ENCODE measurements at regions not wholly inside any gene's neighbourhood (a gene's known extent, or its start where the extent isn't known, plus 50 kb on each side); places are given as distances from the start of the nearest gene placed in this dataset.
"Not testable (repeated sequence)": the region's sequence is repeated elsewhere in the genome, so short reads cannot be mapped to it uniquely, and the experiment has no call there.

GRCh38 chr3:190176106-190176505, 55.4 kb upstream of the P3H2 start:
- not testable (repeated sequence) for H3K9me3 ChIP-seq (ENCODE audit: control insufficient read depth, insufficient read depth, low read depth, low read length); H3K4me1 ChIP-seq (ENCODE audit: control insufficient read depth, extremely low read depth, insufficient read depth, low read length); H2AFZ ChIP-seq (ENCODE audit: low read length); H3K36me3 ChIP-seq (ENCODE audit: control insufficient read depth, insufficient read depth, low read length); DNase-seq (ENCODE audit: low read depth in 2 of 2); H3K9ac ChIP-seq (ENCODE audit: insufficient read depth, low read length); H3K4me3 ChIP-seq (replicated peaks in 1 of 4; ENCODE audit: control extremely low read depth in 1 of 4, insufficient read depth in 1 of 4, low read depth in 3 of 4, low read length in 4 of 4); H3K27ac ChIP-seq (ENCODE audit: insufficient read depth, low read length); H3K27me3 ChIP-seq (ENCODE audit: control insufficient read depth, insufficient read depth, low read length); H3K4me2 ChIP-seq (ENCODE audit: extremely low read depth, insufficient read depth, low read length); H3K79me2 ChIP-seq (ENCODE audit: control insufficient read depth, insufficient read depth, low read length); H4K20me1 ChIP-seq (ENCODE audit: control insufficient read depth, extremely low read depth, insufficient read depth, low read length)

GRCh38 chr3:190175490-190175889, 54.8 kb upstream of the P3H2 start:
- TF ChIP-seq EZH2 (IDR thresholded peaks at IDR 0.05; ENCODE audit: low read length, missing control alignments), result no peak
- peaks cover 2% of the 10 kb centered on the region for H3K4me1 ChIP-seq (ENCODE audit: control insufficient read depth, extremely low read depth, insufficient read depth, low read length)
- H3K4me3 ChIP-seq (replicated peaks in 1 of 4; ENCODE audit: control extremely low read depth in 1 of 4, insufficient read depth in 1 of 4, low read depth in 3 of 4, low read length in 4 of 4), result no peak overlapping the region
- H3K4me2 ChIP-seq (ENCODE audit: extremely low read depth, insufficient read depth, low read length), result no peak overlapping the region
- peak in 1 of 2 donors; percentile 49 for DNase-seq (ENCODE audit: low read depth in 2 of 2)
- H3K9ac ChIP-seq (ENCODE audit: insufficient read depth, low read length), result no peak overlapping the region
- H4K20me1 ChIP-seq (ENCODE audit: control insufficient read depth, extremely low read depth, insufficient read depth, low read length), result no peaks in the 10 kb centered on the region
- H2AFZ ChIP-seq (ENCODE audit: low read length), result no peak overlapping the region
- no peaks in the 10 kb centered on the region for H3K79me2 ChIP-seq (ENCODE audit: control insufficient read depth, insufficient read depth, low read length)
- no peak overlapping the region for H3K27ac ChIP-seq (ENCODE audit: insufficient read depth, low read length)
- no peaks in the 10 kb centered on the region for H3K36me3 ChIP-seq (ENCODE audit: control insufficient read depth, insufficient read depth, low read length)
- H3K9me3 ChIP-seq (ENCODE audit: control insufficient read depth, insufficient read depth, low read depth, low read length), result no peaks in the 10 kb centered on the region
- H3K27me3 ChIP-seq (ENCODE audit: control insufficient read depth, insufficient read depth, low read length), result no peaks in the 10 kb centered on the region

GRCh38 chr3:190174471-190174870, 53.8 kb upstream of the P3H2 start:
- Histone ChIP-seq H3K27me3 (ENCODE audit: control insufficient read depth, insufficient read depth, low read length) (no peaks in the 10 kb centered on the region), H4K20me1 (ENCODE audit: control insufficient read depth, extremely low read depth, insufficient read depth, low read length) (no peaks in the 10 kb centered on the region), H2AFZ (ENCODE audit: low read length) (no peak overlapping the region), H3K4me3 (replicated peaks in 1 of 4; ENCODE audit: control extremely low read depth in 1 of 4, insufficient read depth in 1 of 4, low read depth in 3 of 4, low read length in 4 of 4) (no peak overlapping the region), H3K79me2 (ENCODE audit: control insufficient read depth, insufficient read depth, low read length) (no peaks in the 10 kb centered on the region), H3K36me3 (ENCODE audit: control insufficient read depth, insufficient read depth, low read length) (no peaks in the 10 kb centered on the region), H3K4me1 (ENCODE audit: control insufficient read depth, extremely low read depth, insufficient read depth, low read length) (no peaks in the 10 kb centered on the region), H3K27ac (ENCODE audit: insufficient read depth, low read length) (no peak overlapping the region), H3K9ac (ENCODE audit: insufficient read depth, low read length) (no peak overlapping the region), H3K4me2 (ENCODE audit: extremely low read depth, insufficient read depth, low read length) (no peak overlapping the region), H3K9me3 (ENCODE audit: control insufficient read depth, insufficient read depth, low read depth, low read length) (no peaks in the 10 kb centered on the region)
- TF ChIP-seq EZH2 (IDR thresholded peaks at IDR 0.05; ENCODE audit: low read length, missing control alignments) (no peak), CTCF (conservative IDR thresholded peaks at IDR 0.05 in 1 of 2, IDR thresholded peaks at IDR 0.05 in 1 of 2; ENCODE audit: low read depth in 1 of 2, low read length in 2 of 2) (no peak)
- no peak for DNase-seq (ENCODE audit: low read depth in 2 of 2)

GRCh38 chr3:190173426-190173825, 52.7 kb upstream of the P3H2 start:
- H3K79me2 ChIP-seq (ENCODE audit: control insufficient read depth, insufficient read depth, low read length), result no peaks in the 10 kb centered on the region
- no peak for DNase-seq (ENCODE audit: low read depth in 2 of 2)
- H3K9me3 ChIP-seq (ENCODE audit: control insufficient read depth, insufficient read depth, low read depth, low read length), result no peaks in the 10 kb centered on the region
- H2AFZ ChIP-seq (ENCODE audit: low read length), result no peak overlapping the region
- no peak overlapping the region for H3K4me2 ChIP-seq (ENCODE audit: extremely low read depth, insufficient read depth, low read length)
- peaks cover 2% of the 10 kb centered on the region for H3K4me1 ChIP-seq (ENCODE audit: control insufficient read depth, extremely low read depth, insufficient read depth, low read length)
- no peak for TF ChIP-seq EZH2 (IDR thresholded peaks at IDR 0.05; ENCODE audit: low read length, missing control alignments)
- no peak for TF ChIP-seq CTCF (conservative IDR thresholded peaks at IDR 0.05 in 1 of 2, IDR thresholded peaks at IDR 0.05 in 1 of 2; ENCODE audit: low read depth in 1 of 2, low read length in 2 of 2)
- no peaks in the 10 kb centered on the region for H3K27me3 ChIP-seq (ENCODE audit: control insufficient read depth, insufficient read depth, low read length)
- no peak overlapping the region for H3K27ac ChIP-seq (ENCODE audit: insufficient read depth, low read length)
- no peaks in the 10 kb centered on the region for H4K20me1 ChIP-seq (ENCODE audit: control insufficient read depth, extremely low read depth, insufficient read depth, low read length)
- no peaks in the 10 kb centered on the region for H3K36me3 ChIP-seq (ENCODE audit: control insufficient read depth, insufficient read depth, low read length)
- H3K4me3 ChIP-seq (replicated peaks in 1 of 4; ENCODE audit: control extremely low read depth in 1 of 4, insufficient read depth in 1 of 4, low read depth in 3 of 4, low read length in 4 of 4), result no peak overlapping the region
- no peak overlapping the region for H3K9ac ChIP-seq (ENCODE audit: insufficient read depth, low read length)
